ENCODE measurements at regions not wholly inside any gene's neighbourhood (a gene's known extent, or its start where the extent isn't known, plus 50 kb on each side); places are given as distances from the start of the nearest gene placed in this dataset.

DNA sequence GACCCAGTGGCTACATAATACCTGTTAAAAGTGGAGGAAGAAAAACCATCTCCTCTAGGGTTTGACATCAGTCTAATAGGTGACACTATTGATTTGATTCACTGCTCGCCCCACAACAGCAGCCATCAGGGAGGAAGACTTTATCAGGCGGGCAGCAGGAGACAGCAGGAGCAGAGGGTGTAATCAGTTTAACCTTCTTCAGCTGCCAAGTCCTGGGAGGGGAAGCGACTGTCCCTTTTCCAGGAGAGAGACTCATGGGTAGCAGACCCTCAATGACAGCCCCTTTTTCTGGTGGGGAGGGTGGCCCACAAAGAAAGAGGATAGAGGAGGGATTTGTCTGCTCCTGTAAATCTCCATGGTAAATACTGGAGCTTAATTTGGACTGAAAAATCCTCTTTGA is 291.8 kb downstream of the HAPSTR1 start:
- DNase-seq: no peak

GRCh38 chr16:9384141-9384540 is 292.7 kb downstream of the HAPSTR1 start:
- no peak for DNase-seq

- no peak for DNase-seq
These were observed 298.2 kb downstream of the HAPSTR1 start for GRCh38 chr16:9389543-9390207.

DNA sequence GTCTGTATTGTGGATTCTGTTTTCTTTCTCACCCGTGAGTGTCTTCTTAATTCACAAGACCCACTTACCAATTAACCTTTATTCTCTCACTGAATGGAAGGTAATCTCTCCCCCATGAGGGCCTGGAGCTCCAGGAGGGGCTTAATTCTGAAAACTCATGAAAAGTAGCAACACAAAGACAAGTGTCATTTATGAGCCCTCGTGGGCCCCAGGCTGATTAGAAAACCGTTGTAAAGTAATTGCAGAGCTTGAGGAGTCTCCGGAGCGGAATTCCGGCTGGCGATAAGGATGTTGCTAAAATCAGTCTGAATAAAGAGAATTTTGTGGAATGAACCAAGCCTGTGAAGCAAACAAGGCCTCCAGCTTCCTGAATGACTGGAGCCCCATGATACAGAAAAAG is 301.5 kb downstream of the HAPSTR1 start:
- no peak for DNase-seq

DNA sequence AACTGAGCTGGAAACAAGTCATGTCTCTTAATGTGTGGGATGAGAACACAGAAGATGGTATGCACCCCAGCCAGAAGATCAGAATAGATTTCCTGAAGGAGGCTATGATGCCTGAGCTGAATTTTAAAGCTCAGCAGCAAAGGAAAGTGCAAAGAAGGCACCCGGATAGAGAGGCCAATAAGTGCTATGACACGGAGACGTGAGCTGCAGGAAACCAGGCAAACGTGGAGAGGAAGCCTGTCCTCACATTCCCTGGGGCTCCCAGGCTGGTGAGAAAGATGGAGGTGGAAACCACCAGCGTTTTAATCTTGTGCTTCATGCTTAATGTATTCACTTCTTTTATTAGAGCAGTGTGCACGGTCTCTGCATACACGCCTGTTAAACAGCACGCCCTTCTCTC is 302.1 kb downstream of the HAPSTR1 start:
- no peak for DNase-seq

DNA sequence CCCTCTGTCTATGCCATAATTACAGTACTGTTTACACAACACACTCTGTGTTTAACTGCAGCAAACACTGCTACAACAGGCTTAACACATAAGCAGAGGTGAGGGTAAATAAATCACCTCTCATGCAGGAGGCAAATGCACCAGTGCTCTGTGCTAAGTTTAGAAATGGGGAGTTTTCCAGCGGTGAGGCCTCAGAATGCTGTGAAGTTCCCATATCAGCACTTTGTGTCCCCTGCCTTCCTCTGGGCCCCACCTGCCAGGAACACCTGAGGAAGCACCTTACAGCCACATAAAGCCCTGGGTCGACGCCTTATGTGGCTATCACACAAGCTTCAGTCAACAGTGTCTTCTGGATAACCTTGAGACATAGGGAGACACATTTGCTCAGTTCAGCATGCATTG is 304.5 kb downstream of the HAPSTR1 start:
- no peak for DNase-seq

- DNase-seq: no peak
These were observed 308.1 kb downstream of the HAPSTR1 start for GRCh38 chr16:9399573-9399972.

GRCh38 chr16:9401173-9401572 is 309.7 kb downstream of the HAPSTR1 start:
- no peak for DNase-seq

GRCh38 chr16:9402293-9402860 is 310.9 kb downstream of the HAPSTR1 start:
- no peak for DNase-seq

DNA sequence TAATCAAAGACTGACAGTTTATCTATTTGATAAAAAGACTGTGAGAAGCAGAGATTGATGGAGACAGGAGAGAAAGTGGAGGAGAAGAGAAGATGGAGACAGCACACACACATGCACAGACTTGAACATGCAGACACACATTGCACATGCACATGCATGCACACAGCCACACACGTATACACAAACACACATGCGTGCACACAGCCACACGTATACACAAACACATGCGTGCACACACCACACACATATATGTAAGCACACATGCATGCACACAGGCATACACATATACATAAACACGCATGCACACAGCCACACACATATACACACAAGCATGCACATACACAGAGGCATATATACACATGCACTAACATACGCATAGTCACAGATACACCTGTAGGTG is 313.4 kb downstream of the HAPSTR1 start:
- DNase-seq: no peak

DNA sequence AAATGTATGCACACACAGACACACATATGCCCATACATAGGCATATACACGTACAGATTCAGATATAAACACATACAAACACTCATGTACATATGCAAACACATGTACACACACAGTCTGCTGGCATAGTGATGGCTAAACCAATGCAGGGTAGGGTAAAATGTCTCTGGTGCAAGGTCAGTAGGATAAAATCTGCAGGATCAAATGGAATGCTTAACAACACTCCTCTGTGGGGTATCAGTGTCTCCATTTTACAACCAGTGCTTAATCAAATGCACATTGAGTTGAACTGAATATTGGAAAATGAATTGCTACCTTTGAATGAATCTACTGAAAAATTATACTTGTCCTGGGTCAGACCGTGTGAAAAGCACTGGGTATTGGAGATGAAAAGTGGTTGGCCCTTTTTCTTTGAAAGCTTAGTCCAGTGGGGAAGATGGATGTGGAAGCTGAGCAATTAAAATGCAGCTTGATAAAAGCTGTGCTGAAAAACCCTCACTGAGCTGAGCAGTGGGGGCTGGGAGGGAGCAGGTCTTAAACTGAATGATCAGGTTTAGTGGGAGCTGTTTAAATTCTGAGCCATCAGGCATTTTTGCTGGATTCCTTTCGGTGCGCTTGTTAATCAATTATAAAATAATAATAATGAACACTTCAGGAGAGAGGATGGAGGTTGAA is 314.7 kb downstream of the HAPSTR1 start:
- DNase-seq: no peak

DNA sequence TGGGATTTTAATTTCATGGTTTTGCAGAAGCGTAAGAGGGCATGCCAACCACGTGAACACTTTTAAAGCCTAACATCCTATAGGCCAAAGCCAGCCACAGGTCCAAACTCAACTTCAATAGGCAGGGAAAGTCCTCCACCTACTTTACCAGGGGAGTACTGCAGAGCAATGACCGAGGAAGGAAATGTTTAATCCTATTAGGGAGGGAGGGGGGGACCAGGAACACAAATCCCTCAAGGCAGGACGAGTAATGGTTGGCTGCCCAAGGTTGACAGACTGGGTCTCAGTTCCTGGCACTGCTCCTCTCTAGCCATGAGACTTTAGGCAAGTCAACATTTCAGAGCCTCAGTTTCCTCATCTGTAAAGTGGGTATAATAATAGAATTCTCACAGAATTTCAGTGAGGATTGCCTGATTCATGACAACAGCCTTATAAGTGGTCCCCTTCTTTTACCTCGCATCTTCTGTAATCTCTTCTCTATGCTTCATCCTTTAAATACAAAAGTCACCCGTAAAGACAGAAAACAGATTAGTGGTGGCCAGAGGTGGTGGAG is 315.8 kb downstream of the HAPSTR1 start:
- no peak for DNase-seq

GRCh38 chr16:9408297-9408878 is 316.9 kb downstream of the HAPSTR1 start:
- DNase-seq: no peak

GRCh38 chr16:9409560-9410493 is 318.4 kb downstream of the HAPSTR1 start:
- DNase-seq: no peak

DNA sequence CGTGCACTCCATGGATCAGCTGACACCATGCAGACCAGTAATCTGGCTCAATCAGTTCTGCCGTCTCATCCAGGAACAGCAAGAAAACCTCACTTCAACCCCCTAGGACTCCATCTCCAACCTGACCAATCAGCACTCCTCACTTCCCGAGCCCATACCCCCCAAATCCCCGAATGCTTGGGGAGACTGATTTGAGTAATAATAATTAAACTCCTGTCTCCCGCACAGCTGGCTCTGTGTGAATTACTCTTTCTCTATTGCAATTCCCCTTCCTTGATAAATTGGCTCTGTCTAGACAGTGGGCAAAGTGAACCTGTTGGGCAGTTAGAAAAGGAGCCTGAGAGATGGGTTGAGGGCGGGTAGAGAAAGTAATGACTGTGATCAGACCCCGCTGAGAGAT is 320.0 kb downstream of the HAPSTR1 start:
- DNase-seq: no peak

GRCh38 chr16:9412031-9412914 is 320.8 kb downstream of the HAPSTR1 start:
- no peak for DNase-seq

- DNase-seq: no peak
These were observed 321.4 kb downstream of the HAPSTR1 start for GRCh38 chr16:9412915-9413264.

- no peak for DNase-seq
These were observed 324.1 kb downstream of the HAPSTR1 start for GRCh38 chr16:9415545-9415944.

DNA sequence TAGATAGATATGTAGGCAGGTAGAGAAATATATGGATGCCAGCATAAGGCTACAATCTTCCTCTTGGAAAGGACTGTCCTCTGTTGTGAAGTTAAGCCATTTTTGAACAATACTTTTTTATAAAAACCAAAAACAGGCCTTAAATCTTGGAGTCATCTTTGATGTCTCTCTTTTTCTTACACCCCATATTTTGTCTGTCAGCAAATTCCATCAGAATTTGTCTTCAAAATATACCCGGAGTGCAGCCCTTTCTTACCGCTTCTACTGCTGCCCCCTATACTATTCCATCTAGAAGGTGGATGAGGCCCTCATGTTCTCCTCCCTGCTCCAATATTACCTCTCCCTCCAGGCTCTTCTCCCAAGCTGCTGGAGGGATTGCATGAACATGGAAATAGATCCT is 326.5 kb downstream of the HAPSTR1 start:
- no peak for DNase-seq

DNA sequence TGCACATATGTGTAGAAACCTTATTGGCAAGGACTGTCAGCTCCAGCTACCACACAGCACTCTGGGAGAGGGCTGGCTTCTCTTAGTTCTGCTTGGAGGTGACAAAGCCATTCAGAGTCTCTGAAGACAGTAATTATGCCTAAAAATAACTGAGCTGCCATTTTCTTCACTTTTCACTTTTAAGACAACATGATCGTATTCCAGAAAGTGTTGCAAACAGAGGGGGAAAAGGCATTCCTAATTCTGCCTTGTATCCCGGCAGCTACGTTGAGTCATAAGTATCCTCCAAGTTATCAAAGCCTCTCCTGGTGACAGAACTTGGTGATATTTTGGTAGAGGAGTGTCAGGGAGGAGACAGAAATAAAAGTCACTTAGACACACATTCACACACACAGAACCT is 327.7 kb downstream of the HAPSTR1 start:
- DNase-seq: no peak

DNA sequence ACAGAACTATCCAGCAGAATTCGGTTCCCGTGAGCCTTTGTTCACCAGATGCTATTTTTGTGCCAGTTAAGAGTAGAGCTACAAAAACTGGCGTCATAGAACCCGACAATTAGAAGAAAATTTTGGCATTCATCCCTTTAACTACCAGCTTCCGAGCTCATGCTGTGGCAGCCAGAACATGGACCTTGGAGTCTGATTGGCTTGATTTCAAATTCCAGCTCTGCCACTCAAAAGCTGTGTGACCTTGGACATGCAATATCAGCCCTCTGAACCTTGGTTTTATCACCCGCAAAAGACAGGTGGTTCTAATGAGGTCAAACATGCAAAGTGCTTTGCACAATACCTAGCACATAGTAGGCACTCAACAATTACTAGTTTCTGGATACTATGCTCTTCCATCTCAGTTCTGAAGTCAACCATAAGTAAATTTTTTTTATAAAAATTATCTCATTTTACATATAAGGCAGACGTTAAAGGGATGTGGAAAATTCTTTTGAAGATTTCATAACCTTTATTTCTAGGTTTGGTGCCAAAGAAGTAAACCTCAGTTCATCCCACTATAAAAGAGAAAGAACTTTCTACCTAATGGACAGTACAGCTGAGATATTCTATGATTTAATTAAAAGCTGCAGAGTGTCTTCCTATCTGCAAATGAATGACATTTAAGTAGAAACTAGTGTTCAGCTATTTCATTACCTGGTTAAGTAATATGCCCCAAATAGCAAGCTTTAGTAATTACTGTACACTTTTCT is 331.5 kb downstream of the HAPSTR1 start:
- no peak for DNase-seq

Measured in KG1 (cell line).